ENCODE measurements at regions not wholly inside any gene's neighbourhood (a gene's known extent, or its start where the extent isn't known, plus 50 kb on each side); places are given as distances from the start of the nearest gene placed in this dataset.

DNA sequence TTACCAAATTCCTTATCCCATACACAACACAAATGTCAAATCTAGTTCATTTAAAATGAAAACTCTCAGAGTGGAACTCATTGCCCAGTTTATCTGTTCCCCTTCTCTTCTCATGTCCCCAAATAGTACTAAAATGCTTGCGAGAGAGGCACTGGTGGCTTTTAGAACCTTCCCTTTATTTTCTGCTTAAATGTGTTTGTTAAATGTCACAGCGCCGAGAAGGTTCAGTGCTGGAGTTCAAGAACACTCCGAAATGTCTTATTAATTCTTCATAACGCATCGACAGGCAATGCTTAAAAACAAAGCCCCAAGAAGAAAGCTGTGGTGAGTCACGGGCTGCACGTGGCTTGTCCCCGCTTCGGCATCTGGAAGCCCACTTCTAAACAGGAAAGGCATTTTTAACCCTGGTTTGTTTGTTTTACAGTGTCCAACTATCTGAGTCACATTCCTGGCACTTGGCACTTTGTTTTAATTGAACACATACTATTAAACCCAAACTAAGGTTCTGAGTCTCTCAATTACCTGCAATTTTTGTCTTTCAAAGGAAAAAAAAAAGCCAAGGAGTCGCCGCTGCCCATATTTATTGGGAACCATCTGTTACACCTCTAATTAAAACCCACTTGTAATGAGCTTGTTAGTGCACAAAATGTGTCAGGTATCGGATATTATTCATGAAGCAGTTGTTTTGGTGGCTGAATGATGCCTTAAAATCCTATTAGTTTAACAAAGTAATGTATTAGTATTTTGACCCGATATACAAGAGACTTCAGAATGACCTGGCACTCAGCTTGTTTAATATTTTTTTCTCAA is 49.9 kb upstream of the MGMT start:
- DNase-seq (ENCODE audit: low read depth, low spot score): no peak

Measured in activated CD4-positive, CD25-positive, alpha-beta regulatory T cell treated with anti-CD3 and anti-CD28 coated beads, Interleukin-2, amount 50 U/mL, for 16 hours (primary cell).